IMR-90 (cell line): ENCODE measurements at regions not wholly inside any gene's neighbourhood (a gene's known extent, or its start where the extent isn't known, plus 50 kb on each side); places are given as distances from the start of the nearest gene placed in this dataset.

Source experiments
- ATAC-seq: fragments of 200-7000 bp; cut with Tn5 transposase; 2 replicates; pipeline ENCODE4 v1.9.1; 2020; ENCODE audit warnings: low read depth, mild to moderate bottlenecking, moderate library complexity
- BruUV-seq: library from RNA; stranded (reverse); fragments of 400-500 nt; replicated peaks from 2 replicates; lab custom pipeline; 2021; lab: Mats Ljungman, UMichigan
- CTCF ChIA-PET: fragments of 300-600 bp; formaldehyde crosslinking; extraction: SDS; loops from one replicate; lab custom pipeline; 2021; ENCODE audit warnings: antibody characterized with exemption; lab: Yijun Ruan, JAX
- POLR2A ChIA-PET: fragments of 300-600 bp; sonication (Branson Sonifier 250); formaldehyde crosslinking; loops from one replicate; lab custom pipeline; 2022; ENCODE audit warnings: antibody characterized with exemption; ENCODE audit not compliant: unreplicated experiment; lab: Charles Lee
- DNase-seq: peaks from one replicate; pipeline ENCODE4 v3.0.0; 2013
- H2AFZ ChIP-seq: replicated peaks from 2 replicates; pipeline ENCODE3; 2013; ENCODE audit warnings: low read length, mild to moderate bottlenecking; ENCODE audit not compliant: poor library complexity
- H2AK5ac ChIP-seq: 2 replicates; pipeline ENCODE4 v1.6.1; 2013; ENCODE audit warnings: low read depth, low read length, inconsistent platforms
- H2AK9ac ChIP-seq: replicated peaks from 2 replicates; pipeline ENCODE3; 2013; ENCODE audit warnings: mild to moderate bottlenecking, low read depth, low read length, moderate library complexity; ENCODE audit not compliant: poor library complexity
- H2BK120ac ChIP-seq: 2 replicates; pipeline ENCODE4 v1.6.1; 2013; ENCODE audit warnings: low read depth, low read length, inconsistent platforms
- H2BK15ac ChIP-seq: 3 replicates; pipeline ENCODE4 v1.6.1; 2013; ENCODE audit warnings: low read depth, low read length, inconsistent platforms
- H2BK20ac ChIP-seq: 2 replicates; pipeline ENCODE4 v1.6.1; 2013; ENCODE audit warnings: low read depth, mild to moderate bottlenecking, inconsistent platforms, low read length, moderate library complexity
- H2BK5ac ChIP-seq: 2 replicates; pipeline ENCODE4 v1.6.1; 2013; ENCODE audit warnings: mild to moderate bottlenecking, low read depth, low read length, inconsistent platforms; ENCODE audit not compliant: poor library complexity, severe bottlenecking
- H3K14ac ChIP-seq: replicated peaks from 2 replicates; pipeline ENCODE4 v1.6.1; 2013; ENCODE audit warnings: low read depth, low read length, inconsistent platforms
- H3K18ac ChIP-seq: 2 replicates; pipeline ENCODE4 v1.6.1; 2013; ENCODE audit warnings: low read depth, low read length, control low read depth
- H3K23ac ChIP-seq: 2 replicates; pipeline ENCODE4 v1.6.1; 2013; ENCODE audit warnings: low read depth, low read length, inconsistent platforms
- H3K27ac ChIP-seq: 2 replicates; pipeline ENCODE4 v1.5.1; 2013; ENCODE audit warnings: mild to moderate bottlenecking, control low read depth, low read length; ENCODE audit not compliant: insufficient read depth
- H3K27me3 ChIP-seq: 2 replicates; pipeline ENCODE4 v1.6.1; 2013; ENCODE audit warnings: low read length; ENCODE audit not compliant: control insufficient read depth, insufficient read depth
- H3K36me3 ChIP-seq: 2 replicates; pipeline ENCODE4 v1.6.1; 2013; ENCODE audit warnings: low read length, mixed read lengths; ENCODE audit not compliant: control insufficient read depth, insufficient read depth
- H3K4ac ChIP-seq: 2 replicates; pipeline ENCODE4 v1.6.1; 2013; ENCODE audit warnings: low read depth, low read length, inconsistent platforms
- H3K4me1 ChIP-seq: 2 replicates; pipeline ENCODE4 v1.6.1; 2013; ENCODE audit warnings: low read length, mixed read lengths; ENCODE audit not compliant: control insufficient read depth, insufficient read depth
- H3K4me2 ChIP-seq: 2 replicates; pipeline ENCODE4 v1.6.1; 2013; ENCODE audit warnings: low read depth, mild to moderate bottlenecking, control low read depth, low read length, moderate library complexity
- H3K4me3 ChIP-seq: 2 replicates; pipeline ENCODE4 v1.5.1; 2013; ENCODE audit warnings: low read depth, mild to moderate bottlenecking, control low read depth, low read length, moderate library complexity; ENCODE audit not compliant: insufficient read depth
- H3K56ac ChIP-seq: 2 replicates; pipeline ENCODE4 v1.6.1; 2013; ENCODE audit warnings: low read length, inconsistent platforms; ENCODE audit not compliant: insufficient read depth; ENCODE audit errors: extremely low read depth
- H3K79me1 ChIP-seq, 2 experiments: 2 replicates each; pipeline ENCODE4 v1.6.1; 2013; ENCODE audit warnings: low read length in 2 of 2, inconsistent platforms in 1 of 2, low read depth in 1 of 2
- H3K9ac ChIP-seq: 2 replicates; pipeline ENCODE4 v1.6.1; 2013; ENCODE audit warnings: low read depth, low read length, control low read depth
- H3K9me1 ChIP-seq: 2 replicates; pipeline ENCODE4 v1.6.1; 2013; ENCODE audit warnings: low read length, inconsistent platforms; ENCODE audit not compliant: insufficient read depth
- H3K9me3 ChIP-seq: 2 replicates; pipeline ENCODE4 v1.6.1; 2013; ENCODE audit warnings: low read length; ENCODE audit not compliant: control insufficient read depth, insufficient read depth
- H4K20me1 ChIP-seq: 2 replicates; pipeline ENCODE4 v1.6.1; 2013; ENCODE audit warnings: low read length, inconsistent platforms; ENCODE audit not compliant: insufficient read depth
- H4K5ac ChIP-seq: 2 replicates; pipeline ENCODE4 v1.6.1; 2013; ENCODE audit warnings: mild to moderate bottlenecking, low read depth, low read length, control low read depth
- H4K8ac ChIP-seq, 2 experiments: 2 replicates each; pipeline ENCODE4 v1.6.1; 2013; ENCODE audit warnings: low read depth in 2 of 2, low read length in 2 of 2, control low read depth in 1 of 2, inconsistent platforms in 1 of 2
- H4K91ac ChIP-seq: 2 replicates; pipeline ENCODE4 v1.6.1; 2013; ENCODE audit warnings: low read depth, low read length, inconsistent platforms; ENCODE audit not compliant: insufficient read depth
- CHD1 ChIP-seq: IDR thresholded peaks from 2 replicates; pipeline ENCODE4 v1.6.1; 2012; ENCODE audit warnings: low read depth, low read length, improper control_type of control experiment
- ELK1 ChIP-seq: fragments of 150-350 bp; IDR thresholded peaks from 2 replicates; pipeline ENCODE4 v1.6.1; 2016; ENCODE audit warnings: low read depth, mild to moderate bottlenecking, low read length, moderate library complexity, borderline replicate concordance
- FOS ChIP-seq: fragments of 150-350 bp; IDR thresholded peaks from 2 replicates; pipeline ENCODE4 v1.6.1; 2016; ENCODE audit warnings: low read depth, low read length
- RAD21 ChIP-seq: IDR thresholded peaks from 2 replicates; pipeline ENCODE4 v1.6.1; 2012; ENCODE audit warnings: low read length, improper control_type of control experiment
- SMC3 ChIP-seq: fragments of 150-350 bp; IDR thresholded peaks from 2 replicates; pipeline ENCODE4 v1.6.1; 2016; ENCODE audit warnings: low read depth, mild to moderate bottlenecking, antibody characterized with exemption, low read length, moderate library complexity
- WGBS, 2 experiments: methylation state at CpG; one replicate each; pipeline versions ENCODE4 v1.1.5 to v1.1.7; 2013; ENCODE audit warnings: missing lambda C conversion rate in 2 of 2; ENCODE audit not compliant: insufficient read length in 1 of 2; ENCODE audit errors: extremely low coverage in 2 of 2; 5-methylcytosine and 5-hydroxymethylcytosine counted together
- dilution Hi-C: fragments of 300-500 bp; cut with HindIII; formaldehyde crosslinking; loops from one replicate; pipeline ENCODE4 v1.14.3; 2018; ENCODE audit warnings: low sequenced_read_pairs; ENCODE audit not compliant: unreplicated experiment
- in situ Hi-C: fragments of 300-500 bp; cut with MboI; formaldehyde crosslinking; loops from 3 replicates; pipeline ENCODE4 v1.14.3; 2019; ENCODE audit warnings: low sequenced_read_pairs, inconsistent platforms, mixed read lengths
- intact Hi-C: fragments of 100-400 bp; cut with micrococcal nuclease; formaldehyde crosslinking; loops from 2 replicates; pipeline ENCODE4 v1.10.0; 2022

- H3K4me2 ChIP-seq: no peak overlapping the region
- no peak overlapping the region for H2AFZ ChIP-seq
- no peak overlapping the region for H3K27ac ChIP-seq
- no peak overlapping the region for H3K4ac ChIP-seq
- no peak overlapping the region for H3K4me3 ChIP-seq
- no peak overlapping the region for H3K14ac ChIP-seq
- H2BK20ac ChIP-seq: no peak overlapping the region
- DNase-seq (no peak), ATAC-seq (no peak)
- dilution Hi-C loops (no loop called here), intact Hi-C loops (no loop called here), in situ Hi-C loops (no loop called here)
- POLR2A ChIA-PET: no interaction called here
- H2AK9ac ChIP-seq: no peak overlapping the region
- no peak overlapping the region for H4K5ac ChIP-seq
- peaks cover 46% of the 10 kb centered on the region for H3K27me3 ChIP-seq
- H3K79me1 ChIP-seq: no peaks in the 10 kb centered on the region
- WGBS, 2 experiments: no CpG with 5 or more reads among the region's 3 CpGs
- no peak overlapping the region for H2BK15ac ChIP-seq
- H3K56ac ChIP-seq: no peak overlapping the region
- BruUV-seq: no TSS peak
- H3K9me3 ChIP-seq: 0 out of 2 replicates have a peak, but pooled peaks cover 2% of the 10 kb centered on the region
- H3K23ac ChIP-seq: no peak overlapping the region
- no peaks in the 10 kb centered on the region for H3K9me1 ChIP-seq
- no peaks in the 10 kb centered on the region for H3K36me3 ChIP-seq
- H2BK120ac ChIP-seq: no peak overlapping the region
- no peaks in the 10 kb centered on the region for H3K4me1 ChIP-seq
- H2AK5ac ChIP-seq: no peak overlapping the region
- CTCF ChIA-PET: interaction anchor here (0.6 kb wide), 1 partner anchor 24 kb away, joined by 5 read pairs; no protein-coding TSS in a partner anchor
- H3K18ac ChIP-seq: no peak overlapping the region
- no peak overlapping the region for H2BK5ac ChIP-seq
- no peak overlapping the region for H3K9ac ChIP-seq
- no peak overlapping the region for H4K91ac ChIP-seq
- no peaks in the 10 kb centered on the region for H4K20me1 ChIP-seq
- H4K8ac ChIP-seq: no peak overlapping the region
- TF ChIP-seq ELK1 (no peak), CHD1 (no peak), RAD21 (no peak), SMC3 (no peak), FOS (no peak)
Measured at GRCh38 chr16:87248714-87249113, 68.5 kb downstream of the C16orf95 start.
